SK-N-MC (cell line): ENCODE measurements at regions not wholly inside any gene's neighbourhood (a gene's known extent, or its start where the extent isn't known, plus 50 kb on each side); places are given as distances from the start of the nearest gene placed in this dataset.

Experiments used
- EZH2 ChIP-seq: fragments of 200-600 bp; sonication (generic); IDR thresholded peaks from one replicate; pipeline ENCODE4 v1.6.1; 2017; ENCODE audit warnings: antibody characterized with exemption
- FOXP2 ChIP-seq: optimal IDR thresholded peaks from 2 replicates; pipeline ENCODE3; 2011; ENCODE audit warnings: mild to moderate bottlenecking, moderate library complexity; ENCODE audit not compliant: insufficient read depth; ENCODE audit errors: extremely low read length, control extremely low read depth
- POLR2AphosphoS5 ChIP-seq: IDR thresholded peaks from 2 replicates; pipeline ENCODE4 v1.6.1; 2012; ENCODE audit warnings: mild to moderate bottlenecking, low read depth, low read length, borderline replicate concordance

- TF ChIP-seq POLR2AphosphoS5 = no peak
- no peak for TF ChIP-seq EZH2
- TF ChIP-seq FOXP2 = no peak
Measured at GRCh38 chrX:94492541-94492940, 818.5 kb downstream of the FAM133A start.
